Activated CD8-positive, alpha-beta memory T cell treated with anti-CD3 and anti-CD28 coated beads, Interleukin-2, amount 10 ng/mL, durations not matched to agents 7 days and 5 days (primary cell): ENCODE measurements at regions not wholly inside any gene's neighbourhood (a gene's known extent, or its start where the extent isn't known, plus 50 kb on each side); places are given as distances from the start of the nearest gene placed in this dataset.
"Not testable (repeated sequence)": the region's sequence is repeated elsewhere in the genome, so short reads cannot be mapped to it uniquely, and the experiment has no call there.

Source experiments
- ATAC-seq: fragments of 150-1000 bp; cut with Tn5 transposase; one replicate; pipeline ENCODE4 v1.10.0; 2021; ENCODE audit warnings: moderate library complexity
- CTCF ChIA-PET: fragments of 350-600 bp; sonication (Branson Sonifier 250); formaldehyde crosslinking; loops from one replicate; lab custom pipeline; 2021; ENCODE audit warnings: antibody characterized with exemption; lab: Charles Lee
- DNase-seq: peaks from one replicate; pipeline ENCODE4 v3.0.0-alpha.2; 2020
- H3K27ac Mint-ChIP-seq: one replicate; pipeline ENCODE4 v1.8.0; 2021; ENCODE audit warnings: mild to moderate bottlenecking, mixed read lengths
- H3K27me3 Mint-ChIP-seq: one replicate; pipeline ENCODE4 v1.8.0; 2021; ENCODE audit warnings: mixed read lengths
- H3K36me3 Mint-ChIP-seq: one replicate; pipeline ENCODE4 v1.8.0; 2021; ENCODE audit warnings: mild to moderate bottlenecking, mixed read lengths
- H3K4me1 Mint-ChIP-seq: one replicate; pipeline ENCODE4 v1.8.0; 2021; ENCODE audit warnings: mixed read lengths
- H3K4me3 Mint-ChIP-seq: one replicate; pipeline ENCODE4 v1.8.0; 2021; ENCODE audit warnings: mild to moderate bottlenecking, moderate library complexity, mixed read lengths
- H3K9me3 Mint-ChIP-seq: one replicate; pipeline ENCODE4 v1.8.0; 2022; ENCODE audit warnings: low read depth, mixed read lengths

DNA sequence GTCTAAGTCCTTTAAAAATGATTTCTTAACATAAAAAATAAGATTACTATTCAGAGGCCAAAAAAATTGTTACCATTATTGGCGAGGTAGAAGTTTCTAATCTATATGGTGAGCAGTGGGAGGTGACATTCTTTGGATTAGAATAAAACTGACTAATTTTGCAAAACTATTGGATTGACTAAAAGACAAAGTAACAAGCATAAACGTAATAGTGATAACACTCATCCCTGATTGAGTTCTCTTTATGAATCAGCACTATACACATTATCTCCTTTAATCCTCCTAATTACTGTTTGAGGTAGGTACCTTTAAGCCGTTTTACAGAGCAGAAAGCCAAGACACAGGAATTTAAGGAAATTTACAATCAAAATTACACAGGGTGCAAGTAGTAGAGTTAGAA, 139.2 kb upstream of the NRP1 start:
- Mint-ChIP-seq H3K9me3 (no peaks in the 10 kb centered on the region), H3K27me3 (no peaks in the 10 kb centered on the region), H3K4me3 (no peak overlapping the region), H3K4me1 (no peaks in the 10 kb centered on the region), H3K36me3 (no peaks in the 10 kb centered on the region), H3K27ac (no peak overlapping the region)
- ATAC-seq (no peak), DNase-seq (no peak)
- CTCF ChIA-PET = no interaction called here

GRCh38 chr10:33468006-33468405, 133.5 kb upstream of the NRP1 start:
- CTCF ChIA-PET, H3K4me3 Mint-ChIP-seq, H3K9me3 Mint-ChIP-seq, DNase-seq, ATAC-seq, H3K27ac Mint-ChIP-seq, H3K36me3 Mint-ChIP-seq, H3K27me3 Mint-ChIP-seq, H3K4me1 Mint-ChIP-seq: not testable (repeated sequence)

DNA sequence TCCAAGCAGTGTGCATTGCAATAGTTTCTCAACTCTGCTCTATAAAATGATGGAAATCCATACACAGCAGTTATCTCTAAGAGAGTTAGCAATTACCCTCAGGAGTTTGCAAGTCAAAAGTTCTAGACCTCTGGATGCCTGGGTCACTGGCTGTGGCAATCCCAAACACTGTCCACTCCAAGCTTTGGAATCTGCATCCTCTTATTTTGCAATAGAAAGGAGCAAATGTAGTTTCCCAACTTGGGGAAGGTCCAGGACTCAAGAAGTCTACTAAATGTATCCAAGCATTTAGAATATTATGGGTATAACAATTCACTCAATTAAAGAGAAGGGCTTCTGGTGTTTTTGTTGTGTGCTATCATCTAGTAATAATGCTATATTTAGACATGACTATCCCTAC, 131.3 kb upstream of the NRP1 start:
- CTCF ChIA-PET = no interaction called here
- Mint-ChIP-seq H3K36me3 (no peaks in the 10 kb centered on the region), H3K9me3 (no peaks in the 10 kb centered on the region)

DNA sequence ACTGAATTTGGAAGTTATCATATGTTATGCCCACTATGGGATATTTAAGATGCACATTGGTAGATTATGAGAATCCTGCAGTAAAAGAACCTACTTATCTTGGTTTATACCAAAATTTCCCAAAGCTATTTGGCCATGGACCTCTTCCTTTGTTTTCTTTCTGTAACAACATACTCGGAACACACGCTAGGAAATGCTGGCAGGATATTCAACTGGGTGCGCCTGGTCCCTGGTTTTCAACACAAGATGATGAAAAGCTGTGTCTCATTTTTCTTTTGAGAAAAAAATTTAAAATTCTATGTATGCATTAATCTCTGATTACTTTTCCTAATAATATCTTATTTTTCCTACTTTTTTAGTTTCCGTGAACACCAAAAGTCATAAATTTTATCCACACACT, 128.5 kb upstream of the NRP1 start:
- no peak for DNase-seq
- CTCF ChIA-PET = no interaction called here
- no peak for ATAC-seq

More for the DNA sequence above, 131.3 kb upstream of the NRP1 start:
- no peaks in the 10 kb centered on the region for H3K4me1 Mint-ChIP-seq
- no peak overlapping the region for H3K27ac Mint-ChIP-seq
- no peak for ATAC-seq
- no peak overlapping the region for H3K4me3 Mint-ChIP-seq
- DNase-seq = no peak
- peaks cover 4% of the 10 kb centered on the region for H3K27me3 Mint-ChIP-seq

DNA sequence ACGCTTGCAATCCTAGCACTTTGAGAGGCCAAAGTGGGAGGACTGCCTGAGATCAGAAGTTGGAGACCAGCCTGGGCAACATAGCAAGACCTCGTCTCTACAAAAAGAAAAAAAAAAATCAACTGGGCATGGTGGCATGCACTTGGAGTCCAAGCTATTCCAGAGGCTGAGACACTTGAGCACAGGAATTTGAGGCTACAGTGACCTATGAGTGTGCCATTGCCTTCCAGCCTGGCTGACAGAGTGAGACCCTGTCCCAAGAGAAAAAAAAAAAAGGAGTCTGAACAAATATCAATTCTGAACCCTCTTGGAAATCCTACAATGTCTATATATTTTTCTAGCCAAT, 126.8 kb upstream of the NRP1 start:
- Mint-ChIP-seq H3K27me3 (peaks cover 4% of the 10 kb centered on the region), H3K27ac (no peak overlapping the region), H3K9me3 (no peaks in the 10 kb centered on the region), H3K36me3 (no peaks in the 10 kb centered on the region), H3K4me1 (no peaks in the 10 kb centered on the region), H3K4me3 (no peak overlapping the region)
- ATAC-seq (no peak), DNase-seq (no peak)
- CTCF ChIA-PET = no interaction called here

More for the DNA sequence above, 128.5 kb upstream of the NRP1 start:
- Mint-ChIP-seq H3K36me3 (no peaks in the 10 kb centered on the region), H3K4me3 (no peak overlapping the region), H3K27me3 (peaks cover 4% of the 10 kb centered on the region), H3K4me1 (no peaks in the 10 kb centered on the region), H3K27ac (no peak overlapping the region), H3K9me3 (no peaks in the 10 kb centered on the region)

DNA sequence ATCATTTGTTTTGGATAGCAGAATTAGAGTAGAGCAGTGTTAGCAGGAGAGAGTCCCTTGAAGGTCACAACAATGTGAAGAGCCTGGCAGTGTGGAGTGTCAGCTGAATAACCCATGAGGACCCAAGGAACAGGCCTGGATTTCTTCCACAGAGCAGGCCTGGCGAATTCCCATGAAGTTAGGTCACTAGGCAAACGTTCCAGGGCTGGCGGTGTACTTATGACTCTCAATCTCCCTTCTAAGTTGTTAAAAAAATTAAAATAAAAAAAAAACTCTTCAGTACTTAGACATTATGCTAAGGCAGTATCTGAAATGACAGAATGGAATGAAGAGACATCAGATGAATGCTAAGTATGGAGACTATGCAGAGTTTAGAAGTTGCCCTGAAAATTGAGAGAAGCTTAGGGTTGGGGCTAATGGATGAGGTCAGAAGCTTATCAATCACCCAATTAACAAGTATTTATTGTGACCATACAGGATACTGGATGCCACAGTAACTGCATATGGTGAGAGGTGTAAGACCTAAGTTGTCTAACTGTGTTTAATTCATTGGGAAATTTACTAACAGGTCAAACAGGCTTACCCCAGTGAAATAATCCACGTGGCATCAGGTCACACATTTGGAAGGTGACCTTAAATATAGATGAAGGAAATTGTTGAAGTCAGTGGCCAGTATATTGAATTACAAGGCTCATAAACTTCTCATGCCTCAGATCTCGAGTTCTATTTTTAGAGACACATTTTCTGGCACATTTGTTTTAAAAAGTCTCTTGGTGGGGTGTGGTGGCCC, 126.2 kb upstream of the NRP1 start:
- CTCF ChIA-PET = no interaction called here

DNA sequence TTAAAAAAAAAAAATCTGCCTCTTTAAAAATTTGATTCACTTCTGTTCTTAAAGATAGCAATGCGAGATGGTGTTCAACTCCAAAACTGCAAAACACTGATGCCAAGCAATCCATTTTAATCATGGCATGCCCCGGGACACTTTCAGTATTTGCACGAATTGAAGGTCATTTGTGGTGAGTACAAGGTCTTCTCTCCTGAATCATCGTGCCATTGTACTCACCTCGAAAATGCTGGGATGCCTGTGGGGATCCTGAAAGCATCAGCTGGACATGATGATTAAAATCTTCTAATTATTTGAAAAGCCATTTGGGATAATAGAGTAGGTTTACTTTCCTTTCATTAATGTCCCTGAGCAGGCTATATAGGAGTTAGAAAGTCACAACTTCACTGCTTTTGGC, 125.1 kb upstream of the NRP1 start:
- DNase-seq (no peak), ATAC-seq (no peak)
- no peaks in the 10 kb centered on the region for H3K36me3 Mint-ChIP-seq
- no peaks in the 10 kb centered on the region for H3K4me1 Mint-ChIP-seq
- H3K9me3 Mint-ChIP-seq = no peaks in the 10 kb centered on the region
- no peak overlapping the region for H3K4me3 Mint-ChIP-seq
- no peaks in the 10 kb centered on the region for H3K27me3 Mint-ChIP-seq
- no peak overlapping the region for H3K27ac Mint-ChIP-seq
- CTCF ChIA-PET = no interaction called here

More for the DNA sequence above, 126.2 kb upstream of the NRP1 start:
- Mint-ChIP-seq H3K36me3 (no peaks in the 10 kb centered on the region), H3K4me3 (no peak overlapping the region), H3K9me3 (no peaks in the 10 kb centered on the region), H3K27ac (no peak overlapping the region), H3K27me3 (no peaks in the 10 kb centered on the region), H3K4me1 (no peaks in the 10 kb centered on the region)
- DNase-seq = no peak
- no peak for ATAC-seq

- H3K4me3 Mint-ChIP-seq = no peak overlapping the region
- no peaks in the 10 kb centered on the region for H3K27me3 Mint-ChIP-seq
- no peak overlapping the region for H3K27ac Mint-ChIP-seq
- ATAC-seq = no peak
- H3K36me3 Mint-ChIP-seq = no peaks in the 10 kb centered on the region
- no peaks in the 10 kb centered on the region for H3K4me1 Mint-ChIP-seq
- H3K9me3 Mint-ChIP-seq = no peaks in the 10 kb centered on the region
- CTCF ChIA-PET = no interaction called here
- DNase-seq = no peak
Observed at GRCh38 chr10:33455029-33455428, 120.6 kb upstream of the NRP1 start.

- no peaks in the 10 kb centered on the region for H3K4me1 Mint-ChIP-seq
- no peaks in the 10 kb centered on the region for H3K36me3 Mint-ChIP-seq
- H3K27ac Mint-ChIP-seq = no peak overlapping the region
- ATAC-seq (no peak), DNase-seq (no peak)
- no peak overlapping the region for H3K4me3 Mint-ChIP-seq
- CTCF ChIA-PET = no interaction called here
- no peaks in the 10 kb centered on the region for H3K9me3 Mint-ChIP-seq
- H3K27me3 Mint-ChIP-seq = no peaks in the 10 kb centered on the region
Observed at GRCh38 chr10:33454554-33454953, 120.1 kb upstream of the NRP1 start.

DNA sequence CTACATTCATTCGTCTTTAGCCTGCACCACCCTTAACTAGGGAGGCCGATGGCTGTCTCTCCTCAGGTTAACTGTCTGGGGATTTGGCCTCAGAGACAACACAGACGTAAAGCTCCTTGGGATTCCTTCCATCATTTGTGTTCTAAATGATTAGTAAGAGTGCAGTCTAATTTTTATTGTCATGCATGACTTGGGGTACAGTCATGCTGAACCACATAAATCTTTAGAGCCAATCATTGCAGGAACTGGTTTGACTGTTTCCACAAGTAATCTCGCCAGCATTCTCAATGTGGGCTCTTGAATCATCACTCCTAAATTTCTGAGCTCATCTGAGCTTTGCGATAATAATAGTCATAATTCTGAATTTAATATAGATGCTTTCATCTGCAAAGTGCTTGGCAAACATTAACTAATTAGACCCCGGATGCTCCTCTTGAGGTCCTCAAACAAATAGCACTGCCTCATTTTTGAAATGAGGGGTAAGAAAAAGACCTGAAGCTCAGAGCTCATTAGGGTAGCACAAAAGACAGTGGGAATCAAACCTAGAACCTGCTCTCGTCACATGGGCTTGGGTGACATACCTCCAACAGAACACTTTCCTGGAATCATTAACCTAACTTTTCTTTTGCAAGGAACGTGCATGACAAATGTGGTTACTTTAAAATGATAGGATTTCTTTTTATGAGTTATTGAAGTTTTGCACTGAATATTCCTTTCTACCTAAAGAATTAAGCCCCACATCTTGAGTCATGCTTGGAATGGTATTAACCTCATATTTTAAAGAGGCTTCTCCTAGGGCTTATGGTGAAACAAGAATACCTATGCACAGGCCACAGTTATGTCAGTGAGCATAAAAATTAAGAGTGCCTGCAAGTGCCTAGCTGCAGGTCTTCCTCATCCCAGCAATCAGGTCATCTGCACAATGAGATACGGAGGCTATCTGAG, 118.9 kb upstream of the NRP1 start:
- no peak for ATAC-seq

DNA sequence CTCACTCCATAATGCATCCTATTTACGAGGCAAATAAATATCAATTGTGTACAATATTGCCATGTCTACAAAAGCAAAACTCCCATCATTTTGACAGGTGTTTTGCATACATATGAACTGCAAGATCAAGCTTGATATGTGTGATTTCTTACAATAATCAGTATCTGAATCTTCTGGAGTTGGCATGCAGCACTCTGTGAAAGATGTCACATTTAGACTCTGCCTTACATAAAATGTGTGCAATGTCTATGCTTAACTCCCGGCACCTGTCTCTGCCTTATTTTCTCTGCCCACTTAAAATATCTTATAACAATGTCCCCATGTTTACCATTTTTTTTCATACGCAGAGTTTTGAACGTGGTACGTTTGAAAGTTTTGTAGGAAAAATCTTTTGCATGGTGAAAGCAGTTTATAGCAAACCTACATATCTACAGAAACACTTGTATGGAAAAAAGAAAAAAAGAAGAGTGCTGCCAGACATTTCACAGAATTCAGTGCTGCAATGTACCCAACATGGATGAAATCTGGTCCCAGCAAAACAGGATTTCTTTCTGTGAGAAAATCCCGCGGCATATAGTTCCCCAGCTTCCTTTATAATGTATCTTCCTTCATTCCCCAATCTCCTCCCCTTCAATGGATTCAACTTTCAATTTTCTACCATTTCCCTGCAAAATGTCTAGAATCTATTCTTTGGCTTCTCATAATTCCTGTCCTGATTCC, 114.1 kb upstream of the NRP1 start:
- DNase-seq (no peak), ATAC-seq (no peak)
- Mint-ChIP-seq H3K36me3 (no peaks in the 10 kb centered on the region), H3K4me1 (no peaks in the 10 kb centered on the region), H3K27ac (no peak overlapping the region), H3K27me3 (peaks cover 2% of the 10 kb centered on the region), H3K4me3 (no peak overlapping the region), H3K9me3 (no peaks in the 10 kb centered on the region)
- CTCF ChIA-PET = no interaction called here

More for the DNA sequence above, 118.9 kb upstream of the NRP1 start:
- CTCF ChIA-PET = no interaction called here
- Mint-ChIP-seq H3K36me3 (no peaks in the 10 kb centered on the region), H3K27me3 (peaks cover 2% of the 10 kb centered on the region), H3K9me3 (no peaks in the 10 kb centered on the region), H3K27ac (no peak overlapping the region), H3K4me1 (no peaks in the 10 kb centered on the region), H3K4me3 (no peak overlapping the region)
- no peak for DNase-seq

GRCh38 chr10:33441561-33441960, 107.1 kb upstream of the NRP1 start:
- ATAC-seq = no peak
- Mint-ChIP-seq H3K4me3 (no peak overlapping the region), H3K9me3 (no peaks in the 10 kb centered on the region), H3K27me3 (no peaks in the 10 kb centered on the region), H3K4me1 (no peaks in the 10 kb centered on the region), H3K27ac (no peak overlapping the region), H3K36me3 (no peaks in the 10 kb centered on the region)
- DNase-seq = no peak
- CTCF ChIA-PET = no interaction called here

DNA sequence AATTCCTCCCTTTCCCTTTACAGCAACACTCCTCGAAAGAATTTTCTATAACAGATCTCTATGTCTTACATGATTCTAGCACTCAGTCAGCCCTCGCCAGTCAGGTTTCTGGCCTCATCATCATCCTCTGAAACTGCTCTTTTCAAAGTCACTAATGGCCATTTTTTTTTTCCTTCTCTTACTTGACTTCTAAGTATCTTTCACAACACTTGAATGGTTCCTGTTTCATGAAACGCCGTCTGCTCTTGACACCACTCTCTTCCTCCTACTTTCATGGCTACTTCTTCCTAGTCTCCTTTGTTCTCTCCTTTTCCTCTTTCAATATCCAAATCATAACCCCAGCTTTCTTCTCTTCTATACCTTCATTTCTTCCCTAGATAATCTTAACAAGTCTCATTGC, 100.5 kb upstream of the NRP1 start:
- Mint-ChIP-seq H3K36me3 (no peaks in the 10 kb centered on the region), H3K27ac (no peak overlapping the region), H3K9me3 (no peaks in the 10 kb centered on the region), H3K27me3 (no peaks in the 10 kb centered on the region), H3K4me3 (no peak overlapping the region), H3K4me1 (no peaks in the 10 kb centered on the region)
- CTCF ChIA-PET = no interaction called here
- DNase-seq = no peak
- ATAC-seq = no peak
